ENCODE measurements at regions not wholly inside any gene's neighbourhood (a gene's known extent, or its start where the extent isn't known, plus 50 kb on each side); places are given as distances from the start of the nearest gene placed in this dataset.

GRCh38 chr5:104751969-104752368, 1189.4 kb upstream of the NUDT12 start:
- Mint-ChIP-seq H3K27ac (ENCODE audit: low read depth, unreplicated experiment) (no peak overlapping the region), H3K4me3 (ENCODE audit: unreplicated experiment) (no peak overlapping the region), H3K9me3 (ENCODE audit: unreplicated experiment) (peaks cover 15% of the 10 kb centered on the region), H3K36me3 (ENCODE audit: insufficient read depth, unreplicated experiment) (no peaks in the 10 kb centered on the region), H3K4me1 (ENCODE audit: insufficient read depth, unreplicated experiment) (no peaks in the 10 kb centered on the region), H3K27me3 (ENCODE audit: insufficient read depth, unreplicated experiment) (no peaks in the 10 kb centered on the region)
- no peak for TF ChIP-seq CTCF (IDR thresholded peaks at IDR 0.05; ENCODE audit: unreplicated experiment)
- ChIA-PET CTCF (interaction anchor here (0.6 kb wide), 1 partner anchor 1164 kb away, joined by 3 read pairs; no protein-coding TSS in a partner anchor), POLR2A (no interaction called here)
- BruUV-seq (replicated peaks): no TSS peak
- intact Hi-C loops (cut with micrococcal nuclease): no loop called here
- no peak for DNase-seq (ENCODE audit: unreplicated experiment)

GRCh38 chr5:104739905-104740304, 1177.3 kb upstream of the NUDT12 start:
- Mint-ChIP-seq H3K4me1 (ENCODE audit: insufficient read depth, unreplicated experiment) (no peaks in the 10 kb centered on the region), H3K4me3 (ENCODE audit: unreplicated experiment) (no peak overlapping the region), H3K9me3 (ENCODE audit: unreplicated experiment) (peaks cover 22% of the 10 kb centered on the region), H3K27ac (ENCODE audit: low read depth, unreplicated experiment) (no peak overlapping the region), H3K36me3 (ENCODE audit: insufficient read depth, unreplicated experiment) (no peaks in the 10 kb centered on the region), H3K27me3 (ENCODE audit: insufficient read depth, unreplicated experiment) (no peaks in the 10 kb centered on the region)
- BruUV-seq (replicated peaks): no TSS peak
- no peak for DNase-seq (ENCODE audit: unreplicated experiment)
- ChIA-PET POLR2A (interaction anchor here (0.7 kb wide), 1 partner anchor 444 kb away, joined by 3 read pairs; no protein-coding TSS in a partner anchor), CTCF (interaction anchor here (0.5 kb wide), 1 partner anchor 1567 kb away, joined by 3 read pairs; no protein-coding TSS in a partner anchor)
- no peak for TF ChIP-seq CTCF (IDR thresholded peaks at IDR 0.05; ENCODE audit: unreplicated experiment)
- intact Hi-C loops (cut with micrococcal nuclease): no loop called here

DNA sequence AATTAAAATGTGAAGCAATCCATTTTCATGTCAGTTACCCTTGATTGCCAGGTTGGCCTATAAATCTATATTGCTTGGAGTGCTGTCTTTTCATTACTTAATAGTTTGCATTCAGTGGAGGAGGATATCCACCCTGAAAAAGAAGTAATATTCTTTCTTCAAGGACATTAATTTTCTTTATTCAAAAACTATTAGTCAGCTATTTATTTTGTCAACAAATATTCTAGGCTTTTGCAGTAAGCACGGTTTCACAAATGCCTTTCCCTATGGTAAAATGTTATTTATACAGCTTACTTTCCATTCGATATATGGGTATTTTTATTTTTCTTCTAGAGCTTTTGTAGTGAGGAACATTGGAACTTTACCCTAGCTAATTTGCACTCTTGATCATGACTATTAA, 1176.9 kb upstream of the NUDT12 start:
- Mint-ChIP-seq H3K27ac (ENCODE audit: low read depth, unreplicated experiment) (no peak overlapping the region), H3K9me3 (ENCODE audit: unreplicated experiment) (peaks cover 18% of the 10 kb centered on the region), H3K4me1 (ENCODE audit: insufficient read depth, unreplicated experiment) (no peaks in the 10 kb centered on the region), H3K4me3 (ENCODE audit: unreplicated experiment) (no peak overlapping the region), H3K36me3 (ENCODE audit: insufficient read depth, unreplicated experiment) (no peaks in the 10 kb centered on the region), H3K27me3 (ENCODE audit: insufficient read depth, unreplicated experiment) (no peaks in the 10 kb centered on the region)
- intact Hi-C loops (cut with micrococcal nuclease): no loop called here
- POLR2A ChIA-PET: interaction anchor here (0.7 kb wide), 1 partner anchor 444 kb away, joined by 3 read pairs; no protein-coding TSS in a partner anchor
- CTCF ChIA-PET: no interaction called here
- DNase-seq (ENCODE audit: unreplicated experiment): no peak
- TF ChIP-seq CTCF (IDR thresholded peaks at IDR 0.05; ENCODE audit: unreplicated experiment): no peak
- no TSS peak for BruUV-seq (replicated peaks)

DNA sequence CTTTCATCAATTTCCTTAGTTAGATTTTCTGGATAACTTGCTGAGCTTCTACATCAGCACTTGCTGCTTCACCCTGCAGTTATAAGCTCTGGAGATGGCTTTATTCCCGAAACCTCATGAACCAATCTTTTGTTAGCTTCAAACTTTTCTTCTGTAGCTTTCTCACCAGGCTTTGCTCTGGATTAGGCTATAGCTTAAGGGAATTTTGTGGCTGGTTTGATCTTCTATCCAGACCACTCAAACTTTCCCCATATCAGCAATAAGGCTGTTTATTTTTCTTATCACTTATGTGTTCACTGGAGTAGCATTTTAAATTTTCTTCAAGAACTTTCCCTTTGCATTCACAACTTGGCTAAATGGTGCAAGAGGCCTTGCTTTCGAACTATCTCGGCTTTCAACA, 1173.5 kb upstream of the NUDT12 start:
- CTCF ChIA-PET: interaction anchor here (0.6 kb wide), 2 partner anchors 136 to 360 kb away, joined by 3 to 5 read pairs; no protein-coding TSS in a partner anchor
- TF ChIP-seq CTCF (IDR thresholded peaks at IDR 0.05; ENCODE audit: unreplicated experiment): no peak

More for the DNA sequence above, 1173.5 kb upstream of the NUDT12 start:
- Mint-ChIP-seq H3K4me3 (ENCODE audit: unreplicated experiment) (no peak overlapping the region), H3K27ac (ENCODE audit: low read depth, unreplicated experiment) (no peak overlapping the region), H3K4me1 (ENCODE audit: insufficient read depth, unreplicated experiment) (no peaks in the 10 kb centered on the region), H3K9me3 (ENCODE audit: unreplicated experiment) (peaks cover 3% of the 10 kb centered on the region), H3K36me3 (ENCODE audit: insufficient read depth, unreplicated experiment) (no peaks in the 10 kb centered on the region), H3K27me3 (ENCODE audit: insufficient read depth, unreplicated experiment) (no peaks in the 10 kb centered on the region)
- intact Hi-C loops (cut with micrococcal nuclease): no loop called here
- no TSS peak for BruUV-seq (replicated peaks)
- POLR2A ChIA-PET: no interaction called here
- DNase-seq (ENCODE audit: unreplicated experiment): no peak

Data from MCF 10A (cell line).